IgD-negative memory B cell (primary cell): ENCODE measurements at regions not wholly inside any gene's neighbourhood (a gene's known extent, or its start where the extent isn't known, plus 50 kb on each side); places are given as distances from the start of the nearest gene placed in this dataset.

Source experiments
- H3K27ac Mint-ChIP-seq, 3 donors: one replicate each; pipeline ENCODE4 v1.8.0; 2020 to 2022; ENCODE audit warnings: mild to moderate bottlenecking in 3 of 3, mixed read lengths in 3 of 3, moderate library complexity in 1 of 3
- H3K27me3 Mint-ChIP-seq: one replicate; pipeline ENCODE4 v1.8.0; 2021; ENCODE audit warnings: mixed read lengths
- H3K36me3 Mint-ChIP-seq: one replicate; pipeline ENCODE4 v1.8.0; 2020; ENCODE audit warnings: mild to moderate bottlenecking, mixed read lengths
- H3K4me1 Mint-ChIP-seq, 3 donors: one replicate each; pipeline ENCODE4 v1.8.0; 2020 to 2022; ENCODE audit warnings: mixed read lengths in 3 of 3, mild to moderate bottlenecking in 1 of 3
- H3K4me3 Mint-ChIP-seq, 4 donors: one replicate each; pipeline ENCODE4 v1.8.0; 2020 to 2022; ENCODE audit warnings: mild to moderate bottlenecking in 4 of 4, mixed read lengths in 4 of 4, moderate library complexity in 3 of 4
- H3K9me3 Mint-ChIP-seq, 3 donors: one replicate each; pipeline ENCODE4 v1.8.0; 2020 to 2021; ENCODE audit warnings: mixed read lengths in 3 of 3, mild to moderate bottlenecking in 1 of 3

DNA sequence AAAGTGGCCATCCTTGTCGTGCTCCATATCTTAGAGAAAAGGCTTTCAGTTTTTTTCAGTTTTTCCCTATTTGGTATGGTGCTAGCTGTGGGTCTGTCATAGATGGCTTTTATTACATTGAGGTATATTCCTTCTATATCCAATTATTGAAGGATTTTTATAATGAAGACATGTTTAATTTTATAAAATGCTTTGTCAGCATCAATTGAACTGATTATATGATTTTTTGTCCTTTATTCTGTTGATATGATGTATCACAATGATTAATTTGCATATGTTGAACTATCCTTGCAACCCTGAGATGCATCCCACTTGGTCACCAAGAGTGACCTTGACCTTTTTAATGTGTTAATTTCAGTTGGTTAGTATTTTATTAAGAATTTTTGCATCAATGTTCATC is 55.1 kb upstream of the VGLL2 start:
- Mint-ChIP-seq H3K4me3 (no peak overlapping the region), H3K27ac (no peak overlapping the region), H3K4me1 (no peaks in the 10 kb centered on the region), H3K9me3 (peaks cover 5 to 13% (median 7%) of the 10 kb centered on the region in 3 donors), H3K27me3 (peaks cover 1% of the 10 kb centered on the region), H3K36me3 (peaks cover 4% of the 10 kb centered on the region)

- Mint-ChIP-seq H3K27ac (no peak overlapping the region), H3K4me1 (no peaks in the 10 kb centered on the region), H3K27me3 (peaks cover 1% of the 10 kb centered on the region), H3K9me3 (peaks cover 2 to 6% (median 5%) of the 10 kb centered on the region in 3 donors), H3K36me3 (no peaks in the 10 kb centered on the region), H3K4me3 (no peak overlapping the region)
These were observed 49.8 kb upstream of the VGLL2 start for GRCh38 chr6:117215353-117216090.
